Fibroblast of mammary gland (primary cell): ENCODE measurements at regions not wholly inside any gene's neighbourhood (a gene's known extent, or its start where the extent isn't known, plus 50 kb on each side); places are given as distances from the start of the nearest gene placed in this dataset.

Source experiments
- DNase-seq: peaks from one replicate; pipeline ENCODE4 v3.0.0-alpha.2; 2010; ENCODE audit warnings: low read depth
- H3K4me3 ChIP-seq: 2 replicates; pipeline ENCODE4 v1.5.1; 2011; ENCODE audit warnings: low read depth, mild to moderate bottlenecking, low read length, moderate library complexity; ENCODE audit not compliant: control insufficient read depth
- CTCF ChIP-seq: conservative IDR thresholded peaks from 2 replicates; pipeline ENCODE4 v1.5.1; 2011; ENCODE audit warnings: low read depth, low read length, inconsistent platforms; ENCODE audit not compliant: control insufficient read depth, insufficient read depth

GRCh38 chr20:56828402-56828801, 199.3 kb downstream of the TFAP2C start:
- H3K4me3 ChIP-seq = no peak overlapping the region
- no peak for DNase-seq
- TF ChIP-seq CTCF = no peak

GRCh38 chr20:56829788-56830385, 200.8 kb downstream of the TFAP2C start:
- DNase-seq = no peak
- TF ChIP-seq CTCF = no peak

GRCh38 chr20:56831795-56832194, 202.7 kb downstream of the TFAP2C start:
- no peak overlapping the region for H3K4me3 ChIP-seq
- DNase-seq = no peak
- TF ChIP-seq CTCF = no peak

More at GRCh38 chr20:56829788-56830385, 200.8 kb downstream of the TFAP2C start:
- H3K4me3 ChIP-seq = no peak overlapping the region

- no peak for DNase-seq
- no peak for TF ChIP-seq CTCF
- H3K4me3 ChIP-seq = no peak overlapping the region
Measured at GRCh38 chr20:56833427-56833826, 204.3 kb downstream of the TFAP2C start.

GRCh38 chr20:56835829-56836550, 206.9 kb downstream of the TFAP2C start:
- TF ChIP-seq CTCF = no peak
- H3K4me3 ChIP-seq = no peak overlapping the region
- no peak for DNase-seq

- DNase-seq = no peak
- no peak overlapping the region for H3K4me3 ChIP-seq
- TF ChIP-seq CTCF = no peak
Measured at GRCh38 chr20:56839222-56839621, 210.1 kb downstream of the TFAP2C start.
